ENCODE measurements at regions not wholly inside any gene's neighbourhood (a gene's known extent, or its start where the extent isn't known, plus 50 kb on each side); places are given as distances from the start of the nearest gene placed in this dataset.

DNA sequence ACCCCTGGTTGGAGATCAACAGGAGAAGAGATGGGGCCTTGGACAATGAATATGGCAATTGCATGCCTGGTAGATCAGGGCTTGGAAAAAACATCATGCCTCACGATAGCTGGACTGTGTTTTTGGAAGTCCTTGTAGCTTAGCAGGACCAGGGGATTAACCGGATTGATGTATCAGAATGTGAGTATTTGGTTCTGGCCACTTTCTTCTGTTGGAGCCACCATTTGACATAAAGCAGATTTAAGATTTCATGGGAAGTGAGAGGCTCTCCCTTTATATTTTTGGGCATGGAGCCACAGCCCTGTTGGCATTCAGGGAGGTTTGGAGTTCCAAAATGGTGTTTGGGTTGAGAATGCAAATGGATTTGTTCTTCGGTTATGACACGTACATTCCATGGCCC, 424.7 kb upstream of the MAF start:
- TF ChIP-seq, protein P1, sequence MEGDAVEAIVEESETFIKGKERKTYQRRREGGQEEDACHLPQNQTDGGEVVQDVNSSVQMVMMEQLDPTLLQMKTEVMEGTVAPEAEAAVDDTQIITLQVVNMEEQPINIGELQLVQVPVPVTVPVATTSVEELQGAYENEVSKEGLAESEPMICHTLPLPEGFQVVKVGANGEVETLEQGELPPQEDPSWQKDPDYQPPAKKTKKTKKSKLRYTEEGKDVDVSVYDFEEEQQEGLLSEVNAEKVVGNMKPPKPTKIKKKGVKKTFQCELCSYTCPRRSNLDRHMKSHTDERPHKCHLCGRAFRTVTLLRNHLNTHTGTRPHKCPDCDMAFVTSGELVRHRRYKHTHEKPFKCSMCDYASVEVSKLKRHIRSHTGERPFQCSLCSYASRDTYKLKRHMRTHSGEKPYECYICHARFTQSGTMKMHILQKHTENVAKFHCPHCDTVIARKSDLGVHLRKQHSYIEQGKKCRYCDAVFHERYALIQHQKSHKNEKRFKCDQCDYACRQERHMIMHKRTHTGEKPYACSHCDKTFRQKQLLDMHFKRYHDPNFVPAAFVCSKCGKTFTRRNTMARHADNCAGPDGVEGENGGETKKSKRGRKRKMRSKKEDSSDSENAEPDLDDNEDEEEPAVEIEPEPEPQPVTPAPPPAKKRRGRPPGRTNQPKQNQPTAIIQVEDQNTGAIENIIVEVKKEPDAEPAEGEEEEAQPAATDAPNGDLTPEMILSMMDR (IDR thresholded peaks at IDR 0.05; ENCODE audit: insufficient read depth, low read length, poor library complexity, severe bottlenecking) = no peak
- no peak for TF ChIP-seq EZH2phosphoT487 (conservative IDR thresholded peaks at IDR 0.05; ENCODE audit: low read length)

Data from SU-DHL-6 (cell line).